Activated CD8-positive, alpha-beta memory T cell treated with anti-CD3 and anti-CD28 coated beads, Interleukin-2, amount 50 U/mL, for 1 hour (primary cell): ENCODE measurements at regions not wholly inside any gene's neighbourhood (a gene's known extent, or its start where the extent isn't known, plus 50 kb on each side); places are given as distances from the start of the nearest gene placed in this dataset.

ENCODE experiments used
- DNase-seq: peaks from one replicate; pipeline ENCODE4 v3.0.0-alpha.2; 2020; ENCODE audit errors: extremely low read depth

GRCh38 chr16:79757163-79757562, 156.6 kb upstream of the MAF start:
- no peak for DNase-seq

- DNase-seq: no peak
These were observed 156.0 kb upstream of the MAF start for GRCh38 chr16:79756571-79756970.

- no peak for DNase-seq
These were observed 154.0 kb upstream of the MAF start for GRCh38 chr16:79754501-79754900.

GRCh38 chr16:79754081-79754480, 153.5 kb upstream of the MAF start:
- DNase-seq: no peak

- DNase-seq: no peak
These were observed 152.7 kb upstream of the MAF start for GRCh38 chr16:79753286-79753685.

- DNase-seq: no peak
These were observed 151.9 kb upstream of the MAF start for GRCh38 chr16:79752396-79752795.

GRCh38 chr16:79751471-79752184, 151.1 kb upstream of the MAF start:
- no peak for DNase-seq

GRCh38 chr16:79750311-79750710, 149.8 kb upstream of the MAF start:
- no peak for DNase-seq

GRCh38 chr16:79748629-79749028, 148.1 kb upstream of the MAF start:
- DNase-seq: no peak

- DNase-seq: no peak
These were observed 147.2 kb upstream of the MAF start for GRCh38 chr16:79747688-79748087.

GRCh38 chr16:79740252-79740651, 139.7 kb upstream of the MAF start:
- DNase-seq: no peak

GRCh38 chr16:79735271-79735670, 134.7 kb upstream of the MAF start:
- no peak for DNase-seq

- no peak for DNase-seq
These were observed 134.2 kb upstream of the MAF start for GRCh38 chr16:79734721-79735120.

- DNase-seq: no peak
These were observed 128.3 kb upstream of the MAF start for GRCh38 chr16:79728923-79729240.

GRCh38 chr16:79728048-79728922, 127.7 kb upstream of the MAF start:
- no peak for DNase-seq

GRCh38 chr16:79726902-79727301, 126.4 kb upstream of the MAF start:
- no peak for DNase-seq

- no peak for DNase-seq
These were observed 124.5 kb upstream of the MAF start for GRCh38 chr16:79725051-79725450.

- DNase-seq: no peak
These were observed 123.1 kb upstream of the MAF start for GRCh38 chr16:79723583-79724168.

GRCh38 chr16:79721270-79721669, 120.7 kb upstream of the MAF start:
- no peak for DNase-seq

GRCh38 chr16:79717333-79718137, 117.0 kb upstream of the MAF start:
- no peak for DNase-seq

- DNase-seq: no peak
These were observed 116.3 kb upstream of the MAF start for GRCh38 chr16:79716645-79717332.

GRCh38 chr16:79715061-79715460, 114.5 kb upstream of the MAF start:
- DNase-seq: no peak
